GF-D8 (cell line): ENCODE measurements at regions not wholly inside any gene's neighbourhood (a gene's known extent, or its start where the extent isn't known, plus 50 kb on each side); places are given as distances from the start of the nearest gene placed in this dataset.

Experiments
- DNase-seq: peaks from one replicate; lab custom pipeline; 2025; lab: John Stamatoyannopoulos, UW

- DNase-seq: no peak
Observed at GRCh38 chr5:174191076-174191475, 145.6 kb downstream of the NSG2 start.

GRCh38 chr5:174191850-174192655 is 146.5 kb downstream of the NSG2 start:
- no peak for DNase-seq

- DNase-seq: no peak
Observed at GRCh38 chr5:174192901-174193300, 147.4 kb downstream of the NSG2 start.

- DNase-seq: no peak
Observed at GRCh38 chr5:174195517-174195916, 150.0 kb downstream of the NSG2 start.

- no peak for DNase-seq
Observed at GRCh38 chr5:174197929-174198328, 152.4 kb downstream of the NSG2 start.

- DNase-seq: no peak
Observed at GRCh38 chr5:174198541-174198940, 153.0 kb downstream of the NSG2 start.

- DNase-seq: no peak
Observed at GRCh38 chr5:174202996-174203395, 157.5 kb downstream of the NSG2 start.

GRCh38 chr5:174204535-174205313 is 159.2 kb downstream of the NSG2 start:
- DNase-seq: no peak

GRCh38 chr5:174205939-174206338 is 160.4 kb downstream of the NSG2 start:
- DNase-seq: no peak

GRCh38 chr5:174210596-174211276 is 165.2 kb downstream of the NSG2 start:
- DNase-seq: no peak

GRCh38 chr5:174211277-174211626 is 165.7 kb downstream of the NSG2 start:
- DNase-seq: no peak

GRCh38 chr5:174217527-174217926 is 172.0 kb downstream of the NSG2 start:
- no peak for DNase-seq

- DNase-seq: no peak
Observed at GRCh38 chr5:174218162-174218561, 172.7 kb downstream of the NSG2 start.

GRCh38 chr5:174220417-174220816 is 174.9 kb downstream of the NSG2 start:
- DNase-seq: no peak

GRCh38 chr5:174221436-174221835 is 175.9 kb downstream of the NSG2 start:
- no peak for DNase-seq

GRCh38 chr5:174221946-174222345 is 176.4 kb downstream of the NSG2 start:
- DNase-seq: no peak

- no peak for DNase-seq
Observed at GRCh38 chr5:174222891-174223290, 177.4 kb downstream of the NSG2 start.

- DNase-seq: no peak
Observed at GRCh38 chr5:174223355-174223754, 177.8 kb downstream of the NSG2 start.

- DNase-seq: no peak
Observed at GRCh38 chr5:174229068-174229467, 183.6 kb downstream of the NSG2 start.

- DNase-seq: no peak
Observed at GRCh38 chr5:174229514-174230370, 184.2 kb downstream of the NSG2 start.

- DNase-seq: no peak
Observed at GRCh38 chr5:174231956-174232487, 186.5 kb downstream of the NSG2 start.

GRCh38 chr5:174234388-174234787 is 188.9 kb downstream of the NSG2 start:
- DNase-seq: no peak
